AG04450 (cell line): ENCODE measurements at regions not wholly inside any gene's neighbourhood (a gene's known extent, or its start where the extent isn't known, plus 50 kb on each side); places are given as distances from the start of the nearest gene placed in this dataset.

Source experiments
- CTCF ChIA-PET: fragments of 300-600, 350-600 bp; formaldehyde crosslinking; extraction: SDS; loops from one replicate; lab custom pipeline; 2022; ENCODE audit warnings: antibody characterized with exemption, inconsistent platforms; lab: Charles Lee
- POLR2A ChIA-PET: fragments of 350-600 bp; formaldehyde crosslinking; extraction: SDS; loops from one replicate; lab custom pipeline; 2021; ENCODE audit warnings: antibody characterized with exemption, inconsistent platforms; lab: Yijun Ruan, JAX
- DNase-seq: peaks from one replicate; pipeline ENCODE4 v3.0.0-alpha.2; 2011; ENCODE audit warnings: low read depth, low spot score
- H3K27ac ChIP-seq: one replicate; pipeline ENCODE4 v1.5.1; 2012; ENCODE audit warnings: low read depth, low read length, control low read depth
- H3K27me3 ChIP-seq: one replicate; pipeline ENCODE4 v1.6.0; 2012; ENCODE audit warnings: low read length; ENCODE audit not compliant: control insufficient read depth, insufficient read depth
- H3K4me3 ChIP-seq: 2 replicates; pipeline ENCODE4 v1.5.1; 2011; ENCODE audit warnings: mild to moderate bottlenecking, low read depth, low read length, control low read depth
- H3K9me3 ChIP-seq: 2 replicates; pipeline ENCODE4 v1.5.1; 2012; ENCODE audit warnings: low read length; ENCODE audit not compliant: control insufficient read depth, insufficient read depth
- TF ChIP-seq, protein P1 (sequence below): IDR thresholded peaks from 2 replicates; pipeline ENCODE4 v1.5.1; 2011; ENCODE audit warnings: low read depth, low read length, control low read depth, inconsistent platforms

DNA sequence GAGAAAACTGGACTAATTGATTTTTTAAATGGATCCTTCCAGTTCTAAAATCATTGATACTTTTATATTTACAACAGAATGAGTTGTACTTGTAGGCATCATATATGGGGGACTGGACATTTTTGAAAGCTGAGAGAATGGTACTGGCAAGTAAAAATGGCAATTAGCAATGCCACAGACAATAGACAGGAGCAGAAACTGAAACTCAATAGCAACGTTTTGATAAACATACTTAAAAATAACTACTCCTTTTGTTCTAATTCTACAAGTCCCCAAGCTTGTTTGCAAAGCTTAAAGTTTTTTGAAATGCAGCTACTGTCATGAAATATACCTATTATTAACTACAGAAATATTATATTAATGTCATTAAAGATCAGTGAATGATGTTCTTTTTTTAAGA lies 52.8 kb upstream of the FBXL7 start:
- ChIA-PET CTCF (no interaction called here), POLR2A (no interaction called here)
- H3K9me3 ChIP-seq, result no peaks in the 10 kb centered on the region
- H3K27me3 ChIP-seq, result no peaks in the 10 kb centered on the region
- DNase-seq, result no peak
- TF ChIP-seq, protein P1, sequence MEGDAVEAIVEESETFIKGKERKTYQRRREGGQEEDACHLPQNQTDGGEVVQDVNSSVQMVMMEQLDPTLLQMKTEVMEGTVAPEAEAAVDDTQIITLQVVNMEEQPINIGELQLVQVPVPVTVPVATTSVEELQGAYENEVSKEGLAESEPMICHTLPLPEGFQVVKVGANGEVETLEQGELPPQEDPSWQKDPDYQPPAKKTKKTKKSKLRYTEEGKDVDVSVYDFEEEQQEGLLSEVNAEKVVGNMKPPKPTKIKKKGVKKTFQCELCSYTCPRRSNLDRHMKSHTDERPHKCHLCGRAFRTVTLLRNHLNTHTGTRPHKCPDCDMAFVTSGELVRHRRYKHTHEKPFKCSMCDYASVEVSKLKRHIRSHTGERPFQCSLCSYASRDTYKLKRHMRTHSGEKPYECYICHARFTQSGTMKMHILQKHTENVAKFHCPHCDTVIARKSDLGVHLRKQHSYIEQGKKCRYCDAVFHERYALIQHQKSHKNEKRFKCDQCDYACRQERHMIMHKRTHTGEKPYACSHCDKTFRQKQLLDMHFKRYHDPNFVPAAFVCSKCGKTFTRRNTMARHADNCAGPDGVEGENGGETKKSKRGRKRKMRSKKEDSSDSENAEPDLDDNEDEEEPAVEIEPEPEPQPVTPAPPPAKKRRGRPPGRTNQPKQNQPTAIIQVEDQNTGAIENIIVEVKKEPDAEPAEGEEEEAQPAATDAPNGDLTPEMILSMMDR, result no peak
- no peak overlapping the region for H3K4me3 ChIP-seq
- H3K27ac ChIP-seq, result no peak overlapping the region

DNA sequence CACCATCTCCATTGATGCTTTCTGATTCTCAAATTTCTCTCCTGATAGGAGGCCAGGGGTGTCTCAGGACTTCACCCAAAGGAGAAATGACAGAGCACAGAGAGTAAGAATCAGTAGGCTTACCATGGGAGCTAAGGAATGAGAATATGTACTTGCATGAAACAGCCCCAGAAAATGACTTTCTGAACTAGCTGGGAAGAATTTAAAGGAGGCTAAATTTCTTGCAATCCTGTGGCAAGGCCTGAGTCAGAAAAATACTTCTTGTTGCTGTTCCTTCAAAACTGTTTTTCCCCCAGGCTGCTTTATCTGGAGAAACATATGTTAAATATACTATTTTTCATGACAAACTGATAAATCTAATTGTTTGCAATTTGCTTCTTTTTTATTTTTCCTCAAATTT lies 53.4 kb upstream of the FBXL7 start:
- CTCF ChIA-PET, result no interaction called here
- Histone ChIP-seq H3K27me3 (no peaks in the 10 kb centered on the region), H3K4me3 (no peak overlapping the region), H3K27ac (no peak overlapping the region), H3K9me3 (no peaks in the 10 kb centered on the region)
- POLR2A ChIA-PET, result no interaction called here
- no peak for DNase-seq
- TF ChIP-seq, protein P1, result no peak

DNA sequence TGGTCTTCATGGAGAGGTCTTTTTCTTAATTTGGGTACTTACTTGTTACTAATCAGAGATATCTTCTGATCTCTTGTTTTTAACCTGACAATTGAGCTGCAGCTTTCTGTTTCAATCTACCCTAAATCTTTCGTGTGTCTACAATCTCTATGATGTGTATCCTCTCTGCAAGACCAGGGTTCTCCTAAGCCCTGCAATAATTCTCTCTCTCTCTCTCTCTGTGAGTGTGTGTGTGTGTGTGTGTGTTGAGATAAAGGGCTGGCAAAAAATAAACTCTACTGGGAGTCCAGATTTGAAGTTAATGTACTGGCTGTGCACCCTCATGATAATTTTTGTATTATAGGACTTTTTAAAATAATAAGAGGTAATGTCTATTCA lies 57.8 kb upstream of the FBXL7 start:
- Histone ChIP-seq H3K4me3 (no peak overlapping the region), H3K9me3 (no peaks in the 10 kb centered on the region), H3K27ac (no peak overlapping the region), H3K27me3 (no peaks in the 10 kb centered on the region)
- CTCF ChIA-PET, result no interaction called here
- DNase-seq, result no peak
- POLR2A ChIA-PET, result interaction anchor here (0.7 kb wide), 1 partner anchor 35 kb away, joined by 4 read pairs; no protein-coding TSS in a partner anchor
- TF ChIP-seq, protein P1, result no peak

DNA sequence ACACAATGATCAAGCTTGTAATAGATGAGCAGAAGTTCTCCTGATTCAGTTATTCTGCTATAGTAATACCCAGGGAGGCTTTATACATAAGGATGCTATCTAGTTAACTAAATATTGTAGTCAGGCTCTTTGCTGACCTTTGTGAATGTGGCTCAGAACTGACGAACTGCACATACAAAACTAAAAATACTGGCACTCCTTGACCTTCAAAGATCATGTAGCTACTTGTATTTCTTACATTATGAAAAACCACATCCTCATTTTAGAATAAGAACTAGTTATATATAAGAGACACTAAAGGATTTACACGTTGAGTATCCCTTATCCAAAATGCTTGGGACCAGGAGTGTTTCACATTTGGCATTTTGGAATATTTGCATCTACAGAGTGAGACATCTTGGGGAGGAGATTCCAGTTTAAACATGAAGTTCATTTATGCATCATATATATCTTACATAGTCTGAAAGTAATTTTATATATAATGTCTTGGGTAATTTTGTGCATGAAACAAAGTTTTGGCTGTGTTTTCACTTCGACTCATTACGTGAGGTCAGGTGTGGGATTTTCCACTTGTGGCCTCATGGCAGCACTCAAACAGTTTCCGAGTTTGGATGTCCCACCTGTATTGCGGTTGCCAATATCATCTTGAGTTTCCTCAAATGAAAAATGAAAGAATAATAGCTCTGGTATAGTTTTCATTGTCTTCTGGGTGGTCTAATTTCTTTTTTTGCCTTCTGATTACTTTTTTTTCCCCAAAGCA lies 58.4 kb upstream of the FBXL7 start:
- CTCF ChIA-PET, result no interaction called here

DNA sequence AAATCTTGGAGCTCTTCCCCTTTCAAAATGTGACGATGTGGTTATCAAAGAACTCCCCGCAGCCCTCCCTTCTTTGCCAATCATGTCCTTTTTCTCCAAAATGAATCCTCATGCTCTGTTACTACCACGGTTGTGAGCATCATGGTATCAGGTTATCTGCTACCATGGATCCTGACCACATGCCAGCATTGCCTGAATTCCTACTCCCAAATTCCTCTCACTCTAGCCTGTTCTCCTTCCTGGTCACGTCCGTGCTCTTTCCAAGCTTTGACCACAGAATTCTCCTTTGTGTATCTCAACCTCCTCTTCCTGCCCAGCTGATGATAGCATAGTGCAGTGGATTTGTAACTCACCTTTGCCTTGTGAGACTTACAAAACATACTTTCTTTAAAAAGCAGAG lies 59.5 kb upstream of the FBXL7 start:
- POLR2A ChIA-PET, result no interaction called here
- DNase-seq, result no peak
- CTCF ChIA-PET, result no interaction called here
- no peaks in the 10 kb centered on the region for H3K9me3 ChIP-seq
- H3K27me3 ChIP-seq, result no peaks in the 10 kb centered on the region
- H3K27ac ChIP-seq, result no peak overlapping the region
- no peak overlapping the region for H3K4me3 ChIP-seq
- TF ChIP-seq, protein P1, result no peak

More for the DNA sequence above, 58.4 kb upstream of the FBXL7 start:
- no peak overlapping the region for H3K27ac ChIP-seq
- POLR2A ChIA-PET, result no interaction called here
- no peaks in the 10 kb centered on the region for H3K9me3 ChIP-seq
- no peak overlapping the region for H3K4me3 ChIP-seq
- DNase-seq, result no peak
- H3K27me3 ChIP-seq, result no peaks in the 10 kb centered on the region
- TF ChIP-seq, protein P1, result no peak
